B cell (primary cell): ENCODE measurements at regions not wholly inside any gene's neighbourhood (a gene's known extent, or its start where the extent isn't known, plus 50 kb on each side); places are given as distances from the start of the nearest gene placed in this dataset.

Experiments used
- ATAC-seq: fragments of 200-7000 bp; cut with Tn5 transposase; one replicate; pipeline ENCODE4 v1.10.0; 2021; ENCODE audit warnings: low read depth, mild to moderate bottlenecking, moderate number of reproducible peaks, moderate library complexity
- CTCF ChIA-PET: fragments of 350-600 bp; sonication (Branson Sonifier 250); formaldehyde crosslinking; loops from one replicate; lab custom pipeline; 2021; ENCODE audit warnings: antibody characterized with exemption, inconsistent platforms; lab: Charles Lee
- POLR2A ChIA-PET: fragments of 350-600 bp; sonication (Branson Sonifier 250); formaldehyde crosslinking; loops from one replicate; lab custom pipeline; 2021; ENCODE audit warnings: antibody characterized with exemption; lab: Charles Lee
- DNase-seq: peaks from one replicate; pipeline ENCODE4 v3.0.0; 2013
- H2AFZ ChIP-seq: 2 replicates; pipeline ENCODE4 v1.6.1; 2012; ENCODE audit warnings: mild to moderate bottlenecking, low read depth, low read length; ENCODE audit not compliant: insufficient read depth, poor library complexity, severe bottlenecking
- H3K27ac ChIP-seq, 2 donors: 1 replicate in 1 of 2; 2 replicates in 1 of 2; pipeline ENCODE4 v1.5.1; 2012 to 2013; ENCODE audit warnings: low read length in 2 of 2, mild to moderate bottlenecking in 2 of 2, moderate library complexity in 1 of 2
- H3K27me3 ChIP-seq, 4 experiments: fragments of 200-600 bp in 1 of 4; sonication (generic) in 1 of 4; replicated peaks in 1 of 4; 1 replicate in 2 of 4; 2 replicates in 2 of 4; pipeline versions ENCODE4 v1.6.1 to v1.7.0; 2013 to 2016; ENCODE audit warnings: low read length in 3 of 4, mild to moderate bottlenecking in 2 of 4, mixed read lengths in 1 of 4, moderate library complexity in 1 of 4; ENCODE audit not compliant: insufficient read depth in 4 of 4, control insufficient read depth in 3 of 4; ENCODE audit errors: control extremely low read depth in 1 of 4
- H3K36me3 ChIP-seq, 2 experiments: replicated peaks in 1 of 2; 1 replicate in 1 of 2; 2 replicates in 1 of 2; pipeline versions ENCODE4 v1.6.1 to v1.7.1; 2013; ENCODE audit warnings: low read length in 1 of 2; ENCODE audit not compliant: insufficient read depth in 2 of 2, control insufficient read depth in 1 of 2; ENCODE audit errors: control extremely low read depth in 1 of 2, extremely low read depth in 1 of 2
- H3K4me1 ChIP-seq, 2 donors: fragments of 200-600 bp in 1 of 2; sonication (generic) in 1 of 2; 1 replicate in 1 of 2; 2 replicates in 1 of 2; pipeline versions ENCODE4 v1.5.1 to v1.6.1; 2013 to 2017; ENCODE audit warnings: low read length in 2 of 2; ENCODE audit not compliant: control insufficient read depth in 2 of 2, insufficient read depth in 2 of 2
- H3K4me2 ChIP-seq: replicated peaks from 2 replicates; pipeline ENCODE3; 2012; ENCODE audit warnings: mild to moderate bottlenecking, low read depth, low read length; ENCODE audit not compliant: poor library complexity, severe bottlenecking
- H3K4me3 ChIP-seq, 5 experiments: fragments of 200-600 bp in 1 of 5; sonication (generic) in 1 of 5; 1 replicate in 3 of 5; 2 replicates in 2 of 5; pipeline versions ENCODE4 v1.5.1 to v1.7.0; 2011 to 2016; ENCODE audit warnings: low read length in 4 of 5, mild to moderate bottlenecking in 4 of 5, low read depth in 2 of 5, control low read depth in 1 of 5, moderate library complexity in 1 of 5; ENCODE audit not compliant: insufficient read depth in 1 of 5; ENCODE audit errors: control extremely low read depth in 1 of 5, extremely low read depth in 1 of 5
- H3K79me2 ChIP-seq: fragments of 200-600 bp; sonication (generic); one replicate; pipeline ENCODE4 v1.6.0; 2016; ENCODE audit warnings: low read length; ENCODE audit not compliant: control insufficient read depth, insufficient read depth
- H3K9ac ChIP-seq: fragments of 200-600 bp; sonication (generic); 2 replicates; pipeline ENCODE4 v1.6.1; 2017; ENCODE audit warnings: mild to moderate bottlenecking, low read length, moderate library complexity
- H3K9me3 ChIP-seq, 3 donors: one replicate each; pipeline versions ENCODE4 v1.6.1 to v1.7.1; 2013; ENCODE audit warnings: low read length in 2 of 3; ENCODE audit not compliant: control insufficient read depth in 2 of 3, insufficient read depth in 1 of 3; ENCODE audit errors: control extremely low read depth in 1 of 3
- H4K20me1 ChIP-seq: 2 replicates; pipeline ENCODE4 v1.6.0; 2012; ENCODE audit warnings: mild to moderate bottlenecking, low read length; ENCODE audit not compliant: insufficient read depth, control insufficient read depth, poor library complexity, severe bottlenecking
- H3K27ac Mint-ChIP-seq: one replicate; pipeline ENCODE4 v1.8.0; 2021; ENCODE audit warnings: mixed read lengths
- H3K27me3 Mint-ChIP-seq: one replicate; pipeline ENCODE4 v1.8.0; 2021; ENCODE audit warnings: mixed read lengths
- H3K4me1 Mint-ChIP-seq: one replicate; pipeline ENCODE4 v1.8.0; 2021; ENCODE audit warnings: mixed read lengths
- H3K4me3 Mint-ChIP-seq: one replicate; pipeline ENCODE4 v1.8.0; 2021; ENCODE audit warnings: mixed read lengths
- H3K9me3 Mint-ChIP-seq: one replicate; pipeline ENCODE4 v1.8.0; 2022; ENCODE audit warnings: mixed read lengths; ENCODE audit not compliant: insufficient read depth
- CTCF ChIP-seq: fragments of 200-600 bp; IDR thresholded peaks from one replicate; pipeline ENCODE4 v1.8.0; 2022; ENCODE audit warnings: antibody characterized with exemption, mild to moderate bottlenecking
- EZH2 ChIP-seq: IDR thresholded peaks from 2 replicates; pipeline ENCODE4 v1.6.1; 2012; ENCODE audit warnings: borderline replicate concordance, low read depth, mild to moderate bottlenecking, moderate library complexity, low read length; ENCODE audit not compliant: insufficient read depth, poor library complexity, severe bottlenecking
- WGBS: methylation state at CpG from one replicate; pipeline ENCODE4 v1.1.5; 2013; ENCODE audit warnings: missing lambda C conversion rate; ENCODE audit not compliant: insufficient coverage; 5-methylcytosine and 5-hydroxymethylcytosine counted together
- intact Hi-C: fragments of 100-400 bp; cut with micrococcal nuclease; formaldehyde crosslinking; loops from one replicate; pipeline ENCODE4 v1.10.0; 2022

- Histone ChIP-seq H3K4me3 (no peak overlapping the region), H4K20me1 (no peaks in the 10 kb centered on the region), H3K27me3 (no peaks in the 10 kb centered on the region), H3K36me3 (no peaks in the 10 kb centered on the region), H3K9me3 (peaks cover 0 to 1% (median 0%) of the 10 kb centered on the region in 3 donors), H3K27ac (no peak overlapping the region), H3K4me1 (no peaks in the 10 kb centered on the region), H3K79me2 (no peaks in the 10 kb centered on the region), H3K9ac (no peak overlapping the region), H2AFZ (no peak overlapping the region), H3K4me2 (no peak overlapping the region)
- CTCF ChIA-PET: no interaction called here
- Mint-ChIP-seq H3K4me3 (no peak overlapping the region), H3K4me1 (no peaks in the 10 kb centered on the region), H3K27ac (no peak overlapping the region), H3K27me3 (no peaks in the 10 kb centered on the region), H3K9me3 (peaks cover 3% of the 10 kb centered on the region)
- TF ChIP-seq EZH2 (no peak), CTCF (no peak)
- POLR2A ChIA-PET: no interaction called here
- ATAC-seq (no peak), DNase-seq (no peak)
- intact Hi-C loops: no loop called here
Measured at GRCh38 chr2:180706694-180707093, 273.7 kb upstream of the UBE2E3 start.

GRCh38 chr2:180705551-180705950 lies 274.9 kb upstream of the UBE2E3 start:
- ATAC-seq: no peak
- Mint-ChIP-seq H3K4me1 (no peaks in the 10 kb centered on the region), H3K9me3 (peaks cover 3% of the 10 kb centered on the region), H3K4me3 (no peak overlapping the region), H3K27me3 (no peaks in the 10 kb centered on the region), H3K27ac (no peak overlapping the region)
- Histone ChIP-seq H3K9me3 (peaks cover 0 to 1% (median 0%) of the 10 kb centered on the region in 3 donors), H3K4me2 (no peak overlapping the region), H3K36me3 (no peaks in the 10 kb centered on the region), H3K9ac (no peak overlapping the region), H3K79me2 (no peaks in the 10 kb centered on the region), H2AFZ (no peak overlapping the region), H3K4me1 (no peaks in the 10 kb centered on the region), H3K4me3 (no peak overlapping the region), H4K20me1 (no peaks in the 10 kb centered on the region), H3K27me3 (no peaks in the 10 kb centered on the region), H3K27ac (no peak overlapping the region)
- ChIA-PET POLR2A (no interaction called here), CTCF (no interaction called here)
- intact Hi-C loops: no loop called here
- WGBS: no CpG with 5 or more reads among the region's 1 CpG
- no peak for DNase-seq
- TF ChIP-seq EZH2 (no peak), CTCF (no peak)
